Stomach (tissue), 4 donors: ENCODE measurements at regions not wholly inside any gene's neighbourhood (a gene's known extent, or its start where the extent isn't known, plus 50 kb on each side); places are given as distances from the start of the nearest gene placed in this dataset.

Source experiments
- EP300 ChIP-seq: sonication (generic); formaldehyde crosslinking; IDR thresholded peaks from one replicate; pipeline ENCODE4 v1.6.1; 2017; ENCODE audit warnings: antibody characterized with exemption
- POLR2A ChIP-seq, 4 donors: fragments of 450-650 bp; IDR thresholded peaks; one replicate each; pipeline ENCODE4 v1.6.1; 2016; ENCODE audit warnings: antibody characterized with exemption in 4 of 4, control low read depth in 2 of 4, mild to moderate bottlenecking in 1 of 4, moderate library complexity in 1 of 4
- POLR2AphosphoS5 ChIP-seq, 3 donors: sonication (generic); formaldehyde crosslinking; IDR thresholded peaks; one replicate each; pipeline ENCODE4 v1.6.1; 2016; ENCODE audit warnings: antibody characterized with exemption in 3 of 3
- TF ChIP-seq, protein P1 (sequence below), 7 experiments: fragments of 450-650 bp in 4 of 7; fragments of 200-600 bp in 3 of 7; sonication (generic) in 3 of 7; IDR thresholded peaks; one replicate each; pipeline ENCODE4 v1.5.1; 2016 to 2019; ENCODE audit warnings: antibody characterized with exemption in 7 of 7, control low read depth in 2 of 7, mild to moderate bottlenecking in 1 of 7

- TF ChIP-seq, protein P1, sequence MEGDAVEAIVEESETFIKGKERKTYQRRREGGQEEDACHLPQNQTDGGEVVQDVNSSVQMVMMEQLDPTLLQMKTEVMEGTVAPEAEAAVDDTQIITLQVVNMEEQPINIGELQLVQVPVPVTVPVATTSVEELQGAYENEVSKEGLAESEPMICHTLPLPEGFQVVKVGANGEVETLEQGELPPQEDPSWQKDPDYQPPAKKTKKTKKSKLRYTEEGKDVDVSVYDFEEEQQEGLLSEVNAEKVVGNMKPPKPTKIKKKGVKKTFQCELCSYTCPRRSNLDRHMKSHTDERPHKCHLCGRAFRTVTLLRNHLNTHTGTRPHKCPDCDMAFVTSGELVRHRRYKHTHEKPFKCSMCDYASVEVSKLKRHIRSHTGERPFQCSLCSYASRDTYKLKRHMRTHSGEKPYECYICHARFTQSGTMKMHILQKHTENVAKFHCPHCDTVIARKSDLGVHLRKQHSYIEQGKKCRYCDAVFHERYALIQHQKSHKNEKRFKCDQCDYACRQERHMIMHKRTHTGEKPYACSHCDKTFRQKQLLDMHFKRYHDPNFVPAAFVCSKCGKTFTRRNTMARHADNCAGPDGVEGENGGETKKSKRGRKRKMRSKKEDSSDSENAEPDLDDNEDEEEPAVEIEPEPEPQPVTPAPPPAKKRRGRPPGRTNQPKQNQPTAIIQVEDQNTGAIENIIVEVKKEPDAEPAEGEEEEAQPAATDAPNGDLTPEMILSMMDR (IDR thresholded peaks at IDR 0.05), result no peak
- TF ChIP-seq POLR2A (IDR thresholded peaks at IDR 0.05), result no peak
- TF ChIP-seq EP300, result no peak
- TF ChIP-seq POLR2AphosphoS5 (IDR thresholded peaks at IDR 0.05), result no peak
Observed at GRCh38 chrX:147776988-147777387, 134.7 kb upstream of the FMR1 start.
